CD14-positive monocyte (primary cell): ENCODE measurements at regions not wholly inside any gene's neighbourhood (a gene's known extent, or its start where the extent isn't known, plus 50 kb on each side); places are given as distances from the start of the nearest gene placed in this dataset.
"Not testable (repeated sequence)": the region's sequence is repeated elsewhere in the genome, so short reads cannot be mapped to it uniquely, and the experiment has no call there.

ENCODE experiments used
- DNase-seq, 3 donors: peaks; one replicate each; pipeline ENCODE4 v3.0.0-alpha.2; 2011 to 2022
- H2AFZ ChIP-seq: 2 replicates; pipeline ENCODE4 v1.6.0; 2012; ENCODE audit warnings: mild to moderate bottlenecking, low read depth, low read length, inconsistent platforms; ENCODE audit not compliant: insufficient read depth, poor library complexity, severe bottlenecking
- H3K27ac ChIP-seq, 2 donors: 1 replicate in 1 of 2; 2 replicates in 1 of 2; pipeline ENCODE4 v1.5.1; 2012 to 2013; ENCODE audit warnings: low read length in 2 of 2, control low read depth in 1 of 2, inconsistent platforms in 1 of 2, low read depth in 1 of 2, mild to moderate bottlenecking in 1 of 2
- H3K27me3 ChIP-seq, 2 donors: one replicate each; pipeline versions ENCODE4 v1.6.0 to v1.6.1; 2011 to 2013; ENCODE audit warnings: low read length in 2 of 2; ENCODE audit not compliant: control insufficient read depth in 2 of 2, insufficient read depth in 2 of 2
- H3K36me3 ChIP-seq, 2 donors: replicated peaks in 1 of 2; 1 replicate in 1 of 2; 2 replicates in 1 of 2; pipeline versions ENCODE4 v1.5.1 to v1.6.1; 2012 to 2013; ENCODE audit warnings: low read length in 2 of 2, control low read depth in 1 of 2, inconsistent platforms in 1 of 2, mild to moderate bottlenecking in 1 of 2; ENCODE audit not compliant: insufficient read depth in 2 of 2, control insufficient read depth in 1 of 2
- H3K4me1 ChIP-seq, 2 donors: 1 replicate in 1 of 2; 2 replicates in 1 of 2; pipeline versions ENCODE4 v1.5.1 to v1.6.1; 2012 to 2013; ENCODE audit warnings: low read length in 2 of 2, control low read depth in 1 of 2, inconsistent platforms in 1 of 2, mild to moderate bottlenecking in 1 of 2, moderate library complexity in 1 of 2; ENCODE audit not compliant: insufficient read depth in 2 of 2, control insufficient read depth in 1 of 2
- H3K4me2 ChIP-seq: replicated peaks from 2 replicates; pipeline ENCODE3; 2012; ENCODE audit warnings: low read length, moderate library complexity, mild to moderate bottlenecking; ENCODE audit not compliant: poor library complexity, severe bottlenecking; ENCODE audit errors: extremely low read depth
- H3K4me3 ChIP-seq, 3 experiments: fragments of 200-600 bp in 1 of 3; sonication (generic) in 1 of 3; replicated peaks in 1 of 3; 1 replicate in 2 of 3; 2 replicates in 1 of 3; pipeline ENCODE4 v1.5.1; 2011 to 2013; ENCODE audit warnings: low read length in 3 of 3, mild to moderate bottlenecking in 3 of 3, control low read depth in 2 of 3, low read depth in 2 of 3, inconsistent platforms in 1 of 3, moderate library complexity in 1 of 3
- H3K79me2 ChIP-seq: 2 replicates; pipeline ENCODE4 v1.6.0; 2012; ENCODE audit warnings: mild to moderate bottlenecking, control low read depth, inconsistent platforms, low read length, moderate library complexity; ENCODE audit not compliant: insufficient read depth
- H3K9ac ChIP-seq: 2 replicates; pipeline ENCODE4 v1.6.0; 2017; ENCODE audit warnings: low read length, mild to moderate bottlenecking; ENCODE audit not compliant: insufficient read depth, poor library complexity, severe bottlenecking
- H3K9me3 ChIP-seq, 2 donors: replicated peaks in 1 of 2; 1 replicate in 1 of 2; 2 replicates in 1 of 2; pipeline versions ENCODE4 v1.5.1 to v1.6.1; 2012 to 2013; ENCODE audit warnings: low read length in 2 of 2, control low read depth in 1 of 2; ENCODE audit not compliant: control insufficient read depth in 1 of 2, insufficient read depth in 1 of 2
- H4K20me1 ChIP-seq: 2 replicates; pipeline ENCODE4 v1.6.0; 2012; ENCODE audit warnings: mild to moderate bottlenecking, low read length, control low read depth, moderate library complexity; ENCODE audit not compliant: insufficient read depth
- H3K27ac Mint-ChIP-seq, 7 donors: one replicate each; pipeline ENCODE4 v1.8.0; 2020; ENCODE audit warnings: mild to moderate bottlenecking in 7 of 7, mixed read lengths in 7 of 7, moderate library complexity in 6 of 7, inconsistent platforms in 2 of 7
- H3K27me3 Mint-ChIP-seq, 3 donors: one replicate each; pipeline ENCODE4 v1.8.0; 2021 to 2022; ENCODE audit warnings: low read depth in 3 of 3, mild to moderate bottlenecking in 3 of 3, mixed read lengths in 3 of 3, moderate library complexity in 3 of 3, inconsistent platforms in 1 of 3
- H3K36me3 Mint-ChIP-seq, 2 donors: one replicate each; pipeline ENCODE4 v1.8.0; 2020; ENCODE audit warnings: mixed read lengths in 2 of 2, inconsistent platforms in 1 of 2, mild to moderate bottlenecking in 1 of 2
- H3K4me1 Mint-ChIP-seq: one replicate; pipeline ENCODE4 v1.8.0; 2020; ENCODE audit warnings: mild to moderate bottlenecking, mixed read lengths
- H3K4me3 Mint-ChIP-seq, 2 donors: one replicate each; pipeline ENCODE4 v1.8.0; 2020; ENCODE audit warnings: mild to moderate bottlenecking in 2 of 2, mixed read lengths in 2 of 2, moderate library complexity in 1 of 2
- H3K9me3 Mint-ChIP-seq, 7 donors: one replicate each; pipeline ENCODE4 v1.8.0; 2020 to 2022; ENCODE audit warnings: mixed read lengths in 7 of 7, mild to moderate bottlenecking in 6 of 7, moderate library complexity in 6 of 7, inconsistent platforms in 2 of 7
- CTCF ChIP-seq: fragments of 200-600 bp; IDR thresholded peaks from one replicate; pipeline ENCODE4 v1.8.0; 2022; ENCODE audit warnings: antibody characterized with exemption, mild to moderate bottlenecking
- WGBS: methylation state at CpG from one replicate; pipeline ENCODE4 v1.1.5; 2013; ENCODE audit warnings: missing lambda C conversion rate; ENCODE audit not compliant: insufficient coverage; 5-methylcytosine and 5-hydroxymethylcytosine counted together
- intact Hi-C, 2 donors: fragments of 100-400 bp; cut with micrococcal nuclease; formaldehyde crosslinking; loops; one replicate each; pipeline versions ENCODE4 v1.15.0 to v1.15.1; 2023

DNA sequence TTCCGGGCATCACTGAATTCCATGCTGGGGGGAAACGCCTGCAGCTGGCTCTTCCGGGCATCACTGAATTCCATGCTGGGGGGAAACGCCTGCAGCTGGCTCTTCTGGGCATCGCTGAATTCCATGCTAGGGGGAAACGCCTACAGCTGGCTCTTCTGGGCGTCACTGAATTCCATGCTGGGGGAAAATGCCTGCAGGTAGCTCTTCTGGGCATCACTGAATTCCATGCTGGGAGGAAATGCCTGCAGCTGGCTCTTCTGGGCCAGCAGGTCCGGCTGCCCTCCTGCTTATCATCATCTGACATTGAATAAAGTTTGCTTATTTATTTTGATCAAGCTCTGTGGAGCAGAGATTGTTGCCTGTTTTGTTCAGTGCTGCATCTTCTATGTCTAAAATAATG is 355.1 kb downstream of the SMOC2 start:
- H3K4me1 ChIP-seq: no peaks in the 10 kb centered on the region
- no peak overlapping the region for H3K4me3 ChIP-seq
- H4K20me1 ChIP-seq: no peaks in the 10 kb centered on the region
- no peak overlapping the region for H3K4me3 Mint-ChIP-seq
- H3K27ac ChIP-seq: no peak overlapping the region
- no peak overlapping the region for H3K27ac Mint-ChIP-seq
- H3K79me2 ChIP-seq: no peaks in the 10 kb centered on the region
- H3K9me3 ChIP-seq: peaks cover 15 to 52% of the 10 kb centered on the region in 2 donors
- H3K36me3 Mint-ChIP-seq: no peaks in the 10 kb centered on the region
- no peak for TF ChIP-seq CTCF
- no peak overlapping the region for H3K9ac ChIP-seq
- WGBS: 69% methylated on average over 6 of the region's 8 CpGs
- H3K4me2 ChIP-seq: no peak overlapping the region
- no peak overlapping the region for H2AFZ ChIP-seq
- H3K36me3 ChIP-seq: no peaks in the 10 kb centered on the region
- H3K9me3 Mint-ChIP-seq: peaks cover 6 to 26% (median 14%) of the 10 kb centered on the region in 7 donors
- H3K4me1 Mint-ChIP-seq: no peaks in the 10 kb centered on the region
- no peak for DNase-seq
- intact Hi-C loops: no loop called here
- no peaks in the 10 kb centered on the region for H3K27me3 Mint-ChIP-seq
- H3K27me3 ChIP-seq: no peaks in the 10 kb centered on the region

- not testable (repeated sequence) for H3K27ac Mint-ChIP-seq, DNase-seq
These were observed 354.6 kb downstream of the SMOC2 start for GRCh38 chr6:168795611-168796010.

More at GRCh38 chr6:168795611-168796010, 354.6 kb downstream of the SMOC2 start:
- H3K9ac ChIP-seq, H4K20me1 ChIP-seq, H3K4me3 Mint-ChIP-seq, H3K4me1 Mint-ChIP-seq, H3K27ac ChIP-seq, H3K36me3 Mint-ChIP-seq, H3K36me3 ChIP-seq, H3K4me1 ChIP-seq, H2AFZ ChIP-seq, H3K79me2 ChIP-seq, H3K27me3 Mint-ChIP-seq, intact Hi-C loops, H3K27me3 ChIP-seq, H3K4me2 ChIP-seq, H3K4me3 ChIP-seq: not testable (repeated sequence)
- peaks cover 6 to 27% (median 14%) of the 10 kb centered on the region in 7 donors for H3K9me3 Mint-ChIP-seq
- WGBS: 50% methylated on average over 2 of the region's 12 CpGs
- peaks cover 15 to 56% of the 10 kb centered on the region in 2 donors for H3K9me3 ChIP-seq
